Endothelial cell of umbilical vein (primary cell): ENCODE measurements at regions not wholly inside any gene's neighbourhood (a gene's known extent, or its start where the extent isn't known, plus 50 kb on each side); places are given as distances from the start of the nearest gene placed in this dataset.

Source experiments
- BruUV-seq: library from RNA; stranded (reverse); fragments of 400-500 nt; replicated peaks from 2 replicates; lab custom pipeline; 2021; lab: Mats Ljungman, UMichigan
- CTCF ChIA-PET: fragments of 300-600, 350-600 bp; sonication (Branson Sonifier 250); formaldehyde crosslinking; loops from one replicate; lab custom pipeline; 2021; ENCODE audit warnings: antibody characterized with exemption, inconsistent platforms; lab: Charles Lee
- POLR2A ChIA-PET: fragments of 300-600, 350-600 bp; sonication (Branson Sonifier 250); formaldehyde crosslinking; loops from one replicate; lab custom pipeline; 2021; ENCODE audit warnings: antibody characterized with exemption, inconsistent platforms; lab: Charles Lee
- DNase-seq: peaks from one replicate; pipeline ENCODE4 v3.0.0-alpha.2; 2011; ENCODE audit warnings: low read depth, low spot score
- FAIRE-seq: peaks from 2 replicates; lab custom pipeline; 2011; peaks lifted over from hg19 to GRCh38; lab: Jason Lieb, UNC
- H2AFZ ChIP-seq: 2 replicates; pipeline ENCODE4 v1.6.0; 2012; ENCODE audit warnings: low read depth, low read length, control low read depth, inconsistent platforms
- H3K27ac ChIP-seq: 2 replicates; pipeline ENCODE4 v1.5.1; 2011; ENCODE audit warnings: low read depth, mild to moderate bottlenecking, control low read depth, low read length, moderate library complexity; ENCODE audit not compliant: insufficient read depth
- H3K27me3 ChIP-seq, 2 experiments: 2 replicates each; pipeline versions ENCODE4 v1.6.0 to v1.6.1; 2011; ENCODE audit warnings: low read length in 2 of 2, mixed read lengths in 1 of 2; ENCODE audit not compliant: control insufficient read depth in 2 of 2, insufficient read depth in 2 of 2
- H3K36me3 ChIP-seq, 2 experiments: 2 replicates in 1 of 2; 3 replicates in 1 of 2; pipeline ENCODE4 v1.5.1; 2011; ENCODE audit warnings: low read length in 2 of 2, mild to moderate bottlenecking in 1 of 2, moderate library complexity in 1 of 2; ENCODE audit not compliant: control insufficient read depth in 2 of 2, insufficient read depth in 2 of 2; ENCODE audit errors: extremely low read depth in 1 of 2
- H3K4me1 ChIP-seq: 3 replicates; pipeline ENCODE4 v1.5.1; 2011; ENCODE audit warnings: mild to moderate bottlenecking, low read length; ENCODE audit not compliant: control insufficient read depth, insufficient read depth; ENCODE audit errors: extremely low read depth
- H3K4me2 ChIP-seq: 2 replicates; pipeline ENCODE4 v1.6.1; 2011; ENCODE audit warnings: low read length, control low read depth, mixed read lengths; ENCODE audit not compliant: insufficient read depth
- H3K4me3 ChIP-seq, 3 experiments: fragments of 200-600 bp in 1 of 3; sonication (generic), shearing (Covaris generic) in 1 of 3; replicated peaks in 1 of 3; 2 replicates each; pipeline ENCODE4 v1.5.1; 2011 to 2016; ENCODE audit warnings: control low read depth in 3 of 3, low read length in 3 of 3, mild to moderate bottlenecking in 2 of 3, inconsistent platforms in 1 of 3, low read depth in 1 of 3, moderate library complexity in 1 of 3; ENCODE audit not compliant: insufficient read depth in 1 of 3
- H3K79me2 ChIP-seq: 2 replicates; pipeline ENCODE4 v1.6.0; 2012; ENCODE audit warnings: low read length, inconsistent platforms; ENCODE audit not compliant: control insufficient read depth, insufficient read depth
- H3K9ac ChIP-seq: replicated peaks from 2 replicates; pipeline ENCODE3; 2011; ENCODE audit warnings: low read length, control low read depth; ENCODE audit not compliant: insufficient read depth; ENCODE audit errors: extremely low read depth
- H3K9me1 ChIP-seq: replicated peaks from 3 replicates; pipeline ENCODE4 v1.6.0; 2011; ENCODE audit warnings: mild to moderate bottlenecking, low read length; ENCODE audit not compliant: control insufficient read depth, insufficient read depth; ENCODE audit errors: extremely low read depth
- H3K9me3 ChIP-seq: replicated peaks from 2 replicates; pipeline ENCODE4 v1.5.1; 2012; ENCODE audit warnings: low read length, inconsistent platforms; ENCODE audit not compliant: control insufficient read depth, insufficient read depth
- H4K20me1 ChIP-seq: replicated peaks from 2 replicates; pipeline ENCODE3; 2011; ENCODE audit warnings: mild to moderate bottlenecking, low read length; ENCODE audit not compliant: control insufficient read depth, insufficient read depth; ENCODE audit errors: extremely low read depth
- CTCF ChIP-seq, 2 donors: IDR thresholded peaks; 1 replicate in 1 of 2; 2 replicates in 1 of 2; pipeline ENCODE4 v1.5.1; 2011; ENCODE audit warnings: low read length in 2 of 2, mild to moderate bottlenecking in 2 of 2, moderate library complexity in 2 of 2, control low read depth in 1 of 2, inconsistent platforms in 1 of 2, low read depth in 1 of 2; ENCODE audit not compliant: insufficient read depth in 1 of 2; ENCODE audit errors: extremely low read depth in 1 of 2
- EZH2 ChIP-seq: IDR thresholded peaks from 2 replicates; pipeline ENCODE4 v1.6.1; 2012; ENCODE audit warnings: borderline replicate concordance, low read depth, mild to moderate bottlenecking, moderate library complexity, low read length, inconsistent platforms; ENCODE audit not compliant: severe bottlenecking
- FOS ChIP-seq: IDR thresholded peaks from 2 replicates; pipeline ENCODE4 v1.6.1; 2011; ENCODE audit warnings: mild to moderate bottlenecking, low read length, moderate library complexity, borderline replicate concordance; ENCODE audit not compliant: insufficient read depth
- GATA2 ChIP-seq: IDR thresholded peaks from 2 replicates; pipeline ENCODE4 v1.7.0; 2011; ENCODE audit warnings: low read depth, mild to moderate bottlenecking, moderate library complexity, mixed read lengths, low read length; ENCODE audit not compliant: insufficient read length, insufficient read depth
- JUN ChIP-seq: IDR thresholded peaks from 2 replicates; pipeline ENCODE4 v1.6.1; 2011; ENCODE audit warnings: borderline replicate concordance, low read depth; ENCODE audit not compliant: insufficient read length, insufficient read depth
- MAX ChIP-seq: IDR thresholded peaks from 2 replicates; pipeline ENCODE4 v1.6.1; 2011; ENCODE audit not compliant: insufficient read depth, insufficient read length
- MYC ChIP-seq: IDR thresholded peaks from one replicate; pipeline ENCODE4 v1.6.1; 2011; ENCODE audit warnings: mild to moderate bottlenecking, low read depth, low read length
- POLR2A ChIP-seq: IDR thresholded peaks from 2 replicates; pipeline ENCODE4 v1.6.1; 2012; ENCODE audit warnings: low read depth, mild to moderate bottlenecking, control low read depth, low read length
- POLR2AphosphoS5 ChIP-seq: IDR thresholded peaks from 2 replicates; pipeline ENCODE4 v1.6.1; 2012; ENCODE audit warnings: low read depth, mild to moderate bottlenecking, control low read depth, low read length, moderate library complexity; ENCODE audit not compliant: insufficient read depth
- dilution Hi-C: fragments of 300-500 bp; cut with MboI; formaldehyde crosslinking; loops from one replicate; pipeline ENCODE4 v1.15.0; 2019; ENCODE audit warnings: low sequenced_read_pairs; ENCODE audit not compliant: extremely low pct_ligation_motif_present
- intact Hi-C: fragments of 100-400 bp; cut with micrococcal nuclease; formaldehyde crosslinking; loops from one replicate; pipeline ENCODE4 v1.10.0; 2022

- dilution Hi-C loops = no loop called here
- H3K4me3 ChIP-seq = no peak overlapping the region
- H3K9me1 ChIP-seq = no peaks in the 10 kb centered on the region
- TF ChIP-seq POLR2A (no peak), MYC (no peak), JUN (no peak), CTCF (IDR thresholded peaks at IDR 0.05; ENCODE audit: extremely low read depth in 1 of 2, insufficient read depth in 1 of 2, low read depth in 1 of 2, low read length in 2 of 2) (no peak), EZH2 (no peak), POLR2AphosphoS5 (no peak), FOS (no peak), GATA2 (no peak), MAX (no peak)
- no peaks in the 10 kb centered on the region for H3K27me3 ChIP-seq
- no peak overlapping the region for H3K4me2 ChIP-seq
- intact Hi-C loops = no loop called here
- BruUV-seq = no TSS peak
- no peak overlapping the region for H2AFZ ChIP-seq
- no peaks in the 10 kb centered on the region for H4K20me1 ChIP-seq
- H3K36me3 ChIP-seq = no peaks in the 10 kb centered on the region
- no peak for FAIRE-seq
- no peak overlapping the region for H3K9ac ChIP-seq
- no peaks in the 10 kb centered on the region for H3K9me3 ChIP-seq
- H3K4me1 ChIP-seq = no peaks in the 10 kb centered on the region
- POLR2A ChIA-PET = no interaction called here
- CTCF ChIA-PET = interaction anchor here (1.7 kb wide), 1 partner anchor 268 kb away, joined by 6 read pairs; no protein-coding TSS in a partner anchor
- no peaks in the 10 kb centered on the region for H3K79me2 ChIP-seq
- no peak for DNase-seq
- H3K27ac ChIP-seq = no peak overlapping the region
These were observed 145.4 kb upstream of the KITLG start for GRCh38 chr12:88725592-88726143.
